T-helper 2 cell treated with Interferon-gamma antibody and Interleukin-4, amounts not matched to agents 5 μg/mL and 100 μg/mL, for 36 hours (primary cell): ENCODE measurements at regions not wholly inside any gene's neighbourhood (a gene's known extent, or its start where the extent isn't known, plus 50 kb on each side); places are given as distances from the start of the nearest gene placed in this dataset.

Source experiments
- DNase-seq: peaks from one replicate; pipeline ENCODE4 v3.0.0; 2021; ENCODE audit warnings: low spot score
- H3K27ac Mint-ChIP-seq: one replicate; pipeline ENCODE4 v1.8.0; 2021; ENCODE audit warnings: mild to moderate bottlenecking, mixed read lengths
- H3K27me3 Mint-ChIP-seq: one replicate; pipeline ENCODE4 v1.8.0; 2021; ENCODE audit warnings: low read depth, mixed read lengths
- H3K36me3 Mint-ChIP-seq: one replicate; pipeline ENCODE4 v1.8.0; 2021; ENCODE audit warnings: low read depth, mixed read lengths
- H3K4me1 Mint-ChIP-seq: one replicate; pipeline ENCODE4 v1.8.0; 2021; ENCODE audit warnings: low read depth, mixed read lengths
- H3K4me3 Mint-ChIP-seq: one replicate; pipeline ENCODE4 v1.8.0; 2022; ENCODE audit warnings: mild to moderate bottlenecking, moderate library complexity, mixed read lengths
- H3K9me3 Mint-ChIP-seq: one replicate; pipeline ENCODE4 v1.8.0; 2021; ENCODE audit warnings: mixed read lengths

DNA sequence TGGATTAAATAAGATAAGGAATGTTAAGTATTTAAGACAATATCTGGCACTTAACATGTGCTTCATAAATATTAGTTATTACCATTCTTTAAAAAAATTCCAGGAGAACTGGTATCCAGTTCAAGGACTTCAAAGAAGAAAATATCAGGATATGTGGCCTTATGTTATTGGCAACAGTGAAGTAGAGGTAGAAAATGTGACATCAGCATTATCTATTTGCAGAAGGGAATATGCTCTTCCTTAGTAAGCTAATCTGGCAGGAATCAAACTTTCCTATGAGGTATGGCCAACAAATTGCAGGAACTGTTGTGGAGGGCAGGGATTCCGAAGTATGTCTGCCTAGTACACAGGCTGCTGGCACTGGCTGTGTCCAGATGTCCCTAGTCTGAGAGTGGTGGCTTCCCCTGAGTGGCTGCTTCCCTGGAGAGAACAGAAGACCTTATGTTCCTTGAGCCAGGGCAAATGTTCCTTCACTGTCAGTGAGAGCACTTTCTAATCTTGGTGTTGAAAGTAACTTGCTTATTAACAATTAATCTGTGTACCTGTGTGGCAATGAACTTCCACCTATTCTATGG, 351.7 kb upstream of the THRB start:
- Mint-ChIP-seq H3K4me3 (no peak overlapping the region), H3K27ac (no peak overlapping the region), H3K36me3 (no peaks in the 10 kb centered on the region), H3K9me3 (no peaks in the 10 kb centered on the region), H3K27me3 (no peaks in the 10 kb centered on the region), H3K4me1 (no peaks in the 10 kb centered on the region)
- no peak for DNase-seq

DNA sequence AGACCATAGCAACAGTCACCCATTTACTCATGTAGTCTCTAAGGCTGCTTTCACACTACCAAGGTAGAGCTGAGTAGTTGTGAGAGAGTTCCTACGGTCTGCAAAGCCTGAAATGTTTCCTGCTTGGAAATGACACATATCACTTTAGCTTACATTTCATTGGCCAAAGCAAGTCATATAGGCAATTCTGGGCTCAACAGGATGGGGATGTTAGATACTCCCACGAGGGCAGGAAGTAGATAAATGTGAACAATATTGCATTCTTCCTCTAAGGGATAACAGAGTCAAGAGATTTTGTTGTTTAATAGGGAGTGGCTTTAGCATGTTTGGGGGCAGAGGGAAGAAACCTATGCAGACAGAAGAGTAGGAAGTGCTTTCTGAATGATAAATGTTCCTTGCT, 355.6 kb upstream of the THRB start:
- Mint-ChIP-seq H3K4me3 (no peak overlapping the region), H3K4me1 (no peaks in the 10 kb centered on the region), H3K36me3 (no peaks in the 10 kb centered on the region), H3K27ac (no peak overlapping the region), H3K27me3 (no peaks in the 10 kb centered on the region), H3K9me3 (no peaks in the 10 kb centered on the region)
- no peak for DNase-seq

DNA sequence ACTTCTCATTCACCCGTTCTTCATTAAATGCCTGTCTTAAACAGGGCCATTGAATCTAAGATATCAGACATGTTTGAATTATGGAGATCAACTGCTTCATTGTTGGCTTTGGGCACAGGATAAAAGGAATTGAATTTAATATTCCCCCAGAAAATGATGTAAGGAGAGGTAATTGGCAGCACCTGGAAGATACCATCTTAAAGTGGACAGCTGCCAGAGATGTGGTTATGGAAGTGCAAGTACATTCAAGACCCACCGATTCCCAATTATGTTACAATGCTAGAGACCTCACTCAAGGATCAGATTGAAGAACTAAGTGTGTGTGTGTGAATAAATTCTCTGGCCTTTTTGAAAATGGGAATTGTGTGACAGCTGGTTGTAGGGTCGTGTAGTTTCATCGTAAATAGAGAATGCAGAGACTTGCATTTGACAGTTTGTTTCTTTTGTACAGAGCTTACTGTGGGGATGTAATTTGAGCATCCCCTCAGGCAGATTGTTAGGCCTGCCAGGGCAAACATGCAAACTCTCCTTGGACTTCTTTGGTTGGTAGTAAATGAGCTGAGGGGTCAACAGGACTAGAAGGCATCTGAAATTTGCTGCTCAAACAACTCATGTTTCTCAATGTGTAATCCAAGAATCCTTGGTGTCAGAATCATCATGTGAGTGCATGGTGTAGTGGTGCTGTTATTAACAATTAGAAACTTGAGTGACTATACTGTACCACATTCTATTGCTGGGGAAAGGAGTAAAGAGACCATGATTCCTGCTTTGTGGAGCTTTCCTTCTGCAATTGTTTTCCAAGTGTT, 359.2 kb upstream of the THRB start:
- no peaks in the 10 kb centered on the region for H3K9me3 Mint-ChIP-seq
- H3K36me3 Mint-ChIP-seq: no peaks in the 10 kb centered on the region
- no peaks in the 10 kb centered on the region for H3K27me3 Mint-ChIP-seq
- no peak for DNase-seq
- no peak overlapping the region for H3K4me3 Mint-ChIP-seq
- no peaks in the 10 kb centered on the region for H3K4me1 Mint-ChIP-seq
- H3K27ac Mint-ChIP-seq: no peak overlapping the region

DNA sequence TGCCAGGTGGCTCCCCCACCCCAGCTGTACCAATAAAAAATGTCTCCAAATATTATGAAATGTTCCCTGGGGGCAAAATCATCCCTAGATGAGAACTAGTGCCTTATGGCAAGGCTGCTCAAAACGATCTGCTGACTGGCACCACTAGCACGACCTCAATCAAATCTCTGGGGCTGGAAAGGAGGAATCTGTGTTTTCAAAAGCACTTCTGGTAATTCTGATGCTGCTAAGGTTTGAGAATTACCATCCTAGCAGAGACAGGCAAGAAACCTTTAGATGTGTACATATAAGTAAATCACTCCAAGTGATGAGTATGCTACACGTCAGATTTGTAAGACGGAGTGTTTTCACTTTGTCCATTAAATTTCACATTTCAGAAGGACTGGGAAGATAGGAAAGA, 360.1 kb upstream of the THRB start:
- H3K27ac Mint-ChIP-seq: no peak overlapping the region
- DNase-seq: no peak
- no peaks in the 10 kb centered on the region for H3K9me3 Mint-ChIP-seq
- H3K27me3 Mint-ChIP-seq: no peaks in the 10 kb centered on the region
- H3K36me3 Mint-ChIP-seq: no peaks in the 10 kb centered on the region
- H3K4me1 Mint-ChIP-seq: no peaks in the 10 kb centered on the region
- no peak overlapping the region for H3K4me3 Mint-ChIP-seq

DNA sequence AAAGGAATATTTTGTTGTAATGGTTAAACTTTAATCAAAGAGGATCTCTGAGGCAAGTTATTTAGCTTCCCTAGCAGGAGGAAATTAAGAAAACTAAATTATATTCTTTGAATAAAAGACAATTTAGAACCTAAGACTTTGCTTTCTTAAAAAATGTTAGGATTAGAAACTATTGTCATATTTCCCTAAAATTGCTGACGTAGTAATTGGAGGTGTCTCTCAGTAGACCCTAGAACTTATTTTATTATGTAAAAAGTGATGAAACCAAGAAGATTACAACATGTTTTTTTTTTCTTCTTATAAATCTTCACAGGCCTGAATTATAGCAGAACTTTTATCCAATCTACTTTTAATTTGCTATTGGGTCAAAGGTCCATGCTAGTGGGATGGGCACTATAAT, 363.3 kb upstream of the THRB start:
- Mint-ChIP-seq H3K36me3 (no peaks in the 10 kb centered on the region), H3K4me3 (no peak overlapping the region), H3K27me3 (no peaks in the 10 kb centered on the region), H3K9me3 (no peaks in the 10 kb centered on the region), H3K4me1 (no peaks in the 10 kb centered on the region), H3K27ac (no peak overlapping the region)
- DNase-seq: no peak

DNA sequence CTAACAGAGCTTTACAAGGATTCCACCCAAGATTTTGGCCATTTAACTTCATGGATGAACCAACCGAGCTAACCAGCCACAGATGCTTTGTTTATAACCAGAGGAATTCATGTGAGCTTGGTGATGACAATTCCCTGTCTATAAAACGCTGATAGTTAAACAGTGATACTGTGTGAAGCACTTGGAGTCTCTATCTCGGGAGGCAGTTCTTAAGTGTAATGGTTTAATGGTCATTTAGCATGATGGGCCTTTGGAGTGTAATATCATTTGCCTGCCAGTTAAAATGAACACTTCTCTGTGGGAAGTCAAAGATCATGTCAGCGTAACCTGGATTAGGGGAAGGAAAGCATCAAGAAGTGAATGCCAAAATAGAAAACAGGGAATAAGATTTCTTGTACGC, 368.6 kb upstream of the THRB start:
- Mint-ChIP-seq H3K9me3 (peaks cover 4% of the 10 kb centered on the region), H3K36me3 (no peaks in the 10 kb centered on the region), H3K4me1 (no peaks in the 10 kb centered on the region), H3K4me3 (no peak overlapping the region), H3K27ac (no peak overlapping the region), H3K27me3 (no peaks in the 10 kb centered on the region)
- DNase-seq: no peak

DNA sequence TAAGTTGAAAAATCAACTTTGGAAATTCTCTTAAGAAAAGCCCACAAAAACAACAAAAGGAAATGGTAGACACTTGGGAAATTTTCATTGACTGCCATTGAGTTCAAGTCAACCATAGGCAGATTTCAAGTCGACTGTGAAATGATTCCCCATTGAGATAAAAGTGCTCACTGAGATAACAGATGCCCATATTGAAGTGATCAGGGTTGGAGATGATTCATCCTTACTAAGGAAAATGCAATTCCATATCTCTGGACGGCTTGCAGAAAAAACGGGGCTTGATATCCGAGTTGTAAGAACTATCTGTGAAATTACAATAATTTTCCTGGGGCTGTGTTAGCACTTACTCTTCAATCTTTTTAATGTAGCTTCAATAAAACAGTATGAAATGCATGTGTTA, 373.1 kb upstream of the THRB start:
- Mint-ChIP-seq H3K36me3 (no peaks in the 10 kb centered on the region), H3K27ac (no peak overlapping the region), H3K27me3 (no peaks in the 10 kb centered on the region), H3K4me3 (no peak overlapping the region), H3K9me3 (peaks cover 4% of the 10 kb centered on the region), H3K4me1 (no peaks in the 10 kb centered on the region)
- no peak for DNase-seq

DNA sequence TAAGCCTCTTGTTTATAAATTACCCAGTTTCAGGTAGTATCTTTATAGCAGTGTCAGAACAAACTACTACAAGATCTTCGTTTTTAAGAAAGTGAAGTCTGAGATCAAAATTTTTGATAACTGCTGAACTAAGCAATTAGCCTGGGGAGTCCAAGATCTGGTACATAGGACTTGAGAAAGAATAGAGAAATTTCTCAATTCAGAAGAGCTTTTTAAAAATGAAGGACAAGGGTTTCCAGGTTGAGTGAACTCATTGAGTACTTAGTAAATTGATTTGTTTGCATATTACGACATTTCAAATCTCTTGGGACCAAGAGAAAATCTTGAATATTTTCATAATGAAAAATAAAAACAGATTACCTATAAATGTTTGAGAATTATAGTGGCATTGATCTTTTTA, 386.6 kb upstream of the THRB start:
- no peak for DNase-seq
- peaks cover 4% of the 10 kb centered on the region for H3K9me3 Mint-ChIP-seq
- H3K36me3 Mint-ChIP-seq: no peaks in the 10 kb centered on the region
- H3K27ac Mint-ChIP-seq: no peak overlapping the region
- no peaks in the 10 kb centered on the region for H3K27me3 Mint-ChIP-seq
- no peaks in the 10 kb centered on the region for H3K4me1 Mint-ChIP-seq
- H3K4me3 Mint-ChIP-seq: no peak overlapping the region

DNA sequence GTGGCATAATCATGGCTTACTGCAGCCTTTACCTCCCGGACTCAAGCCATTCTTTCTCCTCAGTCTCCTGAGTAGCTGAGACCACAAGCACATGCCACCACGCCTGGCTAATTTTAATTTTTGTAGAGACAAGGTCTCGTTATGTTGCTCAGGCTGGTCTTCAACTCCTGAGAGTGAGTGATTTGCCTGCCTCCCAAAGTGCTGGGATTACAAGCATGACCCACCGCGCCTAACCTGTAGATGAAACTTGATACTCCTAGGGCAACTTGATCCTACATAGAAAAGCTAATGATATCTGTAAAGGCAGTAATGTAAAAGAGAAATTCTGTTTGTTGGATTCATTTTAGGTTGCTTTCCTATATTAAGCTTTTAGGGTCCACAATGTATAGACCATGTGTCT, 391.9 kb upstream of the THRB start:
- H3K27me3 Mint-ChIP-seq: no peaks in the 10 kb centered on the region
- no peaks in the 10 kb centered on the region for H3K9me3 Mint-ChIP-seq
- H3K36me3 Mint-ChIP-seq: no peaks in the 10 kb centered on the region
- H3K27ac Mint-ChIP-seq: no peak overlapping the region
- DNase-seq: no peak
- no peak overlapping the region for H3K4me3 Mint-ChIP-seq
- no peaks in the 10 kb centered on the region for H3K4me1 Mint-ChIP-seq

DNA sequence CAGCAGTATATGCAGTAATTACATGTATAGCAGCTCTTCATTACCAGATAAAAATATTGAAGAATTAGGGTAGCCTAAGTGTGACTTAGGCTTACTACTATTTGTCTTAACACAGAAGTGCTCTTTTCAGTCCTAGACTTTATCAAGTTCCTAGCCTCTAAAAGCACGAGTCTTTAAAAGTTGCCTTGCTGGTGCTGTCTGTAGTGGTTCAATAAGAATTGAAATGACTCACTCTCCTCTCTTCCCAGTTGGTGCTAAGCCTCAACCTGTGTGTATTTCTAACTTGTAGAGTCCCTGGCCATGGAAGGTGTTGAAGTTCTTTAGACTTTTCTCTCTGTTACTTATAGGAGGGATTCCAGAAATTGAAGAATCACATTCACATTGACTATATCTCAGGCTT, 395.4 kb upstream of the THRB start:
- no peaks in the 10 kb centered on the region for H3K4me1 Mint-ChIP-seq
- no peak overlapping the region for H3K27ac Mint-ChIP-seq
- no peaks in the 10 kb centered on the region for H3K36me3 Mint-ChIP-seq
- H3K9me3 Mint-ChIP-seq: peaks cover 6% of the 10 kb centered on the region
- no peak overlapping the region for H3K4me3 Mint-ChIP-seq
- no peak for DNase-seq
- no peaks in the 10 kb centered on the region for H3K27me3 Mint-ChIP-seq

DNA sequence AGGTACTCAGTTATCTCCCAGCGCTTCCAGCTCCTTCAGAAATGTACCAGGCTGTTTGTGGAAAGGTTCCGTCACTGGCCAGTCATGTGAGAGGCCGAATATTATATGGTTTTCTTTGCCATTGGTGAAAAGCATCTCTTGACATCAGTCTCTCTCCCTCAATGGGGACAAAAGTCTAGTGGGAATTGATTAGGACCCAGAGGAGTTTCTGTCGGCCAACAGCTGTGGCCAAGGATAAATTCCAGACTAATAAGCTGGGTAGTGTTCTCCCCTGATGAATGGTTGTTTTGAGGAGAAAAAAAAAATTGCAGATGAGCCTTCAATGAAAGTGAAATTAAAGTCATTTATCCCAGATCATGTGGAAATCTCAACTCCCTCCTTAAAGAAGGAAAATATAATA, 404.7 kb upstream of the THRB start:
- Mint-ChIP-seq H3K27ac (no peak overlapping the region), H3K27me3 (no peaks in the 10 kb centered on the region), H3K36me3 (no peaks in the 10 kb centered on the region), H3K4me1 (no peaks in the 10 kb centered on the region), H3K9me3 (peaks cover 10% of the 10 kb centered on the region), H3K4me3 (no peak overlapping the region)
- no peak for DNase-seq

DNA sequence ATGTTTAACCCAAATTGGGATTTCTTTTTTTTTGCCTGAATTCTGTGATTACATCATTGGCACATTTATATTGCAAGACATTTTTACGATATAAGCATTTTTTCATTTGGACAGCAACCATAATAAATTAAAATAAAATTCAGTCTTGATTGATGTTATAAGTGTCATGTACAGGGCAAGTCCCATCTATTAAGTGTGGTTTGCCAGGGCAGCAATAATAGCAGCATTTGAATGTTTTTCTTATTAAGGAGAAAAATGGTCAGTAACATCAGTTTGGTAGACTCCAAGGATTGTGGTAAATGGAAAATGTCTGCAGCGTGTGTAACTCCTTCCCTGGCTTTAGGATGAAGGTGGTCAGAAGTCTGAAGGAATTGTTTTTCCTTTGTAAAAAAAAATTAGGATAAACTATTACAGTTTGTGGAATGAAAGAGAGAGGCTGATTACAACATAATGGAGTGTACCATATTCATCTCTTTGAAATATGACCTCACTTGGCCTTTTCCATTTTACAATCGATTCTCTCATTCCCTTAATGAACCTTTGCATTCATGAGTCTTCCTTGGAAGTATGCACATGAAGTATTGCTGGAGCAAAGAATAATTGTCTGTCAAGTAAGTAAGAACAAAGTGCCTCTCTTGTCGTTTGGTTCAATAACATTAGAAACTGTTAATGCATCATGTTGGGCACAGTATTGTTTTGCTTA, 405.4 kb upstream of the THRB start:
- DNase-seq: no peak
- H3K27ac Mint-ChIP-seq: no peak overlapping the region
- H3K36me3 Mint-ChIP-seq: no peaks in the 10 kb centered on the region
- H3K9me3 Mint-ChIP-seq: peaks cover 7% of the 10 kb centered on the region
- H3K4me1 Mint-ChIP-seq: no peaks in the 10 kb centered on the region
- H3K4me3 Mint-ChIP-seq: no peak overlapping the region
- H3K27me3 Mint-ChIP-seq: no peaks in the 10 kb centered on the region

DNA sequence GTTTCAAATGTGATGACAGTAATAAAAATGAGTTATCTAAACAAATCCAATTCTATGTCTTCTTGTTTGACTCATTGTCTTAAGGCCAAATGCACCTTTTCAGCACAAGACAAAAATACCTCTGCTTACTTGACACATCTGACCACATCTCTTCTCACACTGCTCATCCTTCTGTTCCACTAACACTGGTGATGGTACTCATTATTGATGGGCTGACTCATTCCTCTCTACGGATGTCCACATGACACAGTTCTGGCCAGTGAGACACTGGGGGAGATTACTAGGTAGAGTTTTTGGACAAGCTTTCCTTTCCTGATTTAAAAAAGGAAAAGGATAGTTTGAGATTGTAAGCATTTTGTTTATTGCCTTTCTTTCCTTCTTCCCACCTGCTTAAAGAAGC, 410.6 kb upstream of the THRB start:
- no peaks in the 10 kb centered on the region for H3K4me1 Mint-ChIP-seq
- no peaks in the 10 kb centered on the region for H3K36me3 Mint-ChIP-seq
- H3K4me3 Mint-ChIP-seq: no peak overlapping the region
- DNase-seq: no peak
- no peak overlapping the region for H3K27ac Mint-ChIP-seq
- H3K27me3 Mint-ChIP-seq: no peaks in the 10 kb centered on the region
- peaks cover 13% of the 10 kb centered on the region for H3K9me3 Mint-ChIP-seq

DNA sequence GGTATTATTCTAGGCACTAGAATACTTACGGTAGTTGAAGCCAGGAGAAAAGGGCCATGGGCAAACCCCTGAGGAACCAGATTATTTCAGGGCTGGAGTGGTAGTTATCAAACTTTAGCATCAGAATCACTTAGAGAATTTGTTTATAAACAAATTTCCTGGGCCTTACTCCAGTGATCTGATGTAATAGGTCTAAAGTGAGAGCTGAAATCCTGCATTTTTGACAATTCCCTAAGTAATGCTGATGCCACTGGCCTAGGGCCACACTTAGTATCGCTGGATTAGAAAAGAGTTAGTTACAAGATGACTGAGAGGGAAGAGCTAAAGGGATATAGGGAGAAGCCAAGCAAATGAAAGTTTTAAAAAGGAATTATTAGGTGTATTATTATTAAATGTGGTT, 412.5 kb upstream of the THRB start:
- H3K27me3 Mint-ChIP-seq: no peaks in the 10 kb centered on the region
- H3K9me3 Mint-ChIP-seq: peaks cover 13% of the 10 kb centered on the region
- no peaks in the 10 kb centered on the region for H3K36me3 Mint-ChIP-seq
- H3K4me1 Mint-ChIP-seq: no peaks in the 10 kb centered on the region
- no peak overlapping the region for H3K4me3 Mint-ChIP-seq
- H3K27ac Mint-ChIP-seq: no peak overlapping the region
- DNase-seq: no peak
